Muscle layer of duodenum (tissue), 2 donors: ENCODE measurements at regions not wholly inside any gene's neighbourhood (a gene's known extent, or its start where the extent isn't known, plus 50 kb on each side); places are given as distances from the start of the nearest gene placed in this dataset.

Experiments
- H3K27ac ChIP-seq: one replicate; pipeline ENCODE4 v1.7.0; 2013; ENCODE audit warnings: mild to moderate bottlenecking, low read length
- H3K27me3 ChIP-seq: one replicate; pipeline ENCODE4 v1.7.0; 2013; ENCODE audit warnings: low read depth, mild to moderate bottlenecking, control low read depth, low read length
- H3K36me3 ChIP-seq, 2 donors: one replicate each; pipeline ENCODE4 v1.7.0; 2013; ENCODE audit warnings: low read length in 2 of 2, control low read depth in 1 of 2, mild to moderate bottlenecking in 1 of 2; ENCODE audit not compliant: insufficient read depth in 2 of 2, control insufficient read depth in 1 of 2
- H3K4me1 ChIP-seq, 2 donors: one replicate each; pipeline ENCODE4 v1.7.0; 2013; ENCODE audit warnings: low read length in 2 of 2, mild to moderate bottlenecking in 2 of 2, control low read depth in 1 of 2, moderate library complexity in 1 of 2; ENCODE audit not compliant: insufficient read depth in 2 of 2, control insufficient read depth in 1 of 2
- H3K4me3 ChIP-seq, 2 donors: one replicate each; pipeline ENCODE4 v1.7.0; 2013; ENCODE audit warnings: low read length in 2 of 2, low read depth in 1 of 2, mild to moderate bottlenecking in 1 of 2
- H3K9me3 ChIP-seq, 2 donors: one replicate each; pipeline ENCODE4 v1.7.0; 2013; ENCODE audit warnings: low read length in 2 of 2, control low read depth in 1 of 2, mild to moderate bottlenecking in 1 of 2; ENCODE audit not compliant: control insufficient read depth in 1 of 2
- donor health status: healthy.

GRCh38 chr5:87572611-87573010 is 159.9 kb upstream of the CCNH start:
- no peaks in the 10 kb centered on the region for H3K36me3 ChIP-seq
- no peak overlapping the region for H3K27ac ChIP-seq
- H3K27me3 ChIP-seq = no peaks in the 10 kb centered on the region
- H3K4me1 ChIP-seq = no peaks in the 10 kb centered on the region
- H3K9me3 ChIP-seq = no peaks in the 10 kb centered on the region
- no peak overlapping the region for H3K4me3 ChIP-seq

GRCh38 chr5:87572090-87572489 is 159.4 kb upstream of the CCNH start:
- no peak overlapping the region for H3K4me3 ChIP-seq
- H3K4me1 ChIP-seq = no peaks in the 10 kb centered on the region
- H3K36me3 ChIP-seq = no peaks in the 10 kb centered on the region
- no peaks in the 10 kb centered on the region for H3K27me3 ChIP-seq
- no peaks in the 10 kb centered on the region for H3K9me3 ChIP-seq
- H3K27ac ChIP-seq = no peak overlapping the region

- H3K27ac ChIP-seq = no peak overlapping the region
- no peaks in the 10 kb centered on the region for H3K36me3 ChIP-seq
- no peaks in the 10 kb centered on the region for H3K4me1 ChIP-seq
- no peaks in the 10 kb centered on the region for H3K27me3 ChIP-seq
- H3K9me3 ChIP-seq = no peaks in the 10 kb centered on the region
- H3K4me3 ChIP-seq = no peak overlapping the region
Observed at GRCh38 chr5:87570366-87570765, 157.6 kb upstream of the CCNH start.

DNA sequence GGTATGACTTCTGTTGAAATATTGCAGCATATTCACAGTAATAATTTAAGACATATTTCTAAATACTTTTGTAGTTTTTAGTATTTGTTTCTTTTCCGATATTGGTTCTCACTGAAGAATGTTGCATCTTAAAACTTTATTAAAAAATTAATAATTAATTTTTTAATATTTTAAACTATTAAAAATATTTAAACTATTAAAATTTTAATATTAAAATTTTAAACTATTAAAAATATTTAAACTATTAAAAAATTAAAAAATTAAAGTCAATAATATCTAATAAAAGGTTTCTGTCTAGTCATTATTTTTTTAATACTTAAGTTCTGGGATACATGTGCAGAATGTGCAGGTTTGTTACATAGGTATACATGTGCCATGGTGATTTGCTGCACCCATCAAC is 149.3 kb upstream of the CCNH start:
- Histone ChIP-seq H3K4me1 (no peaks in the 10 kb centered on the region), H3K4me3 (no peak overlapping the region), H3K27ac (no peak overlapping the region), H3K9me3 (no peaks in the 10 kb centered on the region), H3K27me3 (no peaks in the 10 kb centered on the region), H3K36me3 (no peaks in the 10 kb centered on the region)

DNA sequence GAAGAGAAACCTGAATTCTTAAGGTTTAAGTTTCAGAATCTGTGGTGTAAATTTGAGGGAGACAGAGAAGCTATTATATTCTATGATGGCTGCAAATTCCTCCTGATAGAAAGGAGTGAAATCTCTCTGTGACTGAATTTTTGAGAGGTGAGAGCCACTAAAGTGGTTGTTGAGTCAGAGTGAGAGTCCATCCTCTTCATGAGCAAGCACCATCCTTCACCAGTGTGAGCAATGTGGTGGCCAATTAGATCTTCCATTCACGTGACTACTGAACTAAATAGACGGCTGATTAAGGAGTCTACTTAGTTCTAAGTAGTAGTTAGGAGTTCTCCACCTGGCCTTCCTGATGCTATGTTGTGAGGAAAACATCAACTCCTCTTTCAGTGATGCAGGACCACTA is 147.8 kb upstream of the CCNH start:
- Histone ChIP-seq H3K36me3 (no peaks in the 10 kb centered on the region), H3K9me3 (no peaks in the 10 kb centered on the region), H3K27ac (no peak overlapping the region), H3K27me3 (no peaks in the 10 kb centered on the region), H3K4me3 (no peak overlapping the region), H3K4me1 (no peaks in the 10 kb centered on the region)

DNA sequence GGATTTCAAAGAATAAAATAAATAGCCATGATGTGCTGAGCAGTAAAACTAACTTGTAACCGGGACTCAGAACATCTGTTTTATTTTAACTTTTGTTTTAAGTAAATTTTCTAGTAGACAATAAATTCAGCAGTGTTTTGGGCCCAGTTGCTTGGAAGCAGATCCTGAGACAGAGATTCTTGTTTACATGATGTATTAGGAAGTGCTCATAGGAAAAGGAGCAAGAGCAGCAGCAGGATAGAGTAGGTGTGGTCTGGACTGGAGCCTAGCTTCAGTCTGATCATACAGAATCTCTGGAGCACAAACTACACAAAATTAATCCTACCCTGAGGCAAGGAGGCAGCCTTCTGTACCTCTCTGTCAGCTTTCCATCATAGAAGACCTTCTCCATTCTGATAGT is 139.2 kb upstream of the CCNH start:
- no peak overlapping the region for H3K4me3 ChIP-seq
- H3K9me3 ChIP-seq = no peaks in the 10 kb centered on the region
- H3K36me3 ChIP-seq = no peaks in the 10 kb centered on the region
- H3K27me3 ChIP-seq = no peaks in the 10 kb centered on the region
- H3K4me1 ChIP-seq = no peaks in the 10 kb centered on the region
- no peak overlapping the region for H3K27ac ChIP-seq

GRCh38 chr5:87541676-87542075 is 128.9 kb upstream of the CCNH start:
- H3K27me3 ChIP-seq = no peaks in the 10 kb centered on the region
- H3K4me3 ChIP-seq = no peak overlapping the region
- no peaks in the 10 kb centered on the region for H3K36me3 ChIP-seq
- H3K4me1 ChIP-seq = peaks cover 0 to 7% of the 10 kb centered on the region in 2 donors
- H3K9me3 ChIP-seq = no peaks in the 10 kb centered on the region
- H3K27ac ChIP-seq = no peak overlapping the region

DNA sequence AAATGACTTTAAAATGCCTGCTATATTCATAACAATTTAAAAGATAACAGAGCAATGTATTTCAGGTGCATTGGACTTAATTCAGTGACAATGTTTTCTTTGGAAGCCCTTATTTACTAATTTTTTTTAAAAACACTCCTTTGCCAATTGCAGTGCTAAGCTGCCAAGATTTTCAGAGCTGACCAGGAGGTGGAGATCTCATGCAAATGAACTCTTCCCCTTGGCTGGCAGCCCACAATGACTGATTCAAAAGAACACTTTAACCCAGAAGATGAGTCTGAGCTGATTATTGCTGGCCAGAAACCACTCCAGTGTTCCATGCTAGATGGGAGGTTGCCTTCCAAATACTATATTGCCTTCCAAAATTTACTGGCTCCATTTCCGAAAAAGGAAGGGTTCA is 128.3 kb upstream of the CCNH start:
- Histone ChIP-seq H3K27ac (no peak overlapping the region), H3K4me3 (no peak overlapping the region), H3K27me3 (no peaks in the 10 kb centered on the region), H3K36me3 (no peaks in the 10 kb centered on the region), H3K4me1 (peaks cover 0 to 7% of the 10 kb centered on the region in 2 donors), H3K9me3 (no peaks in the 10 kb centered on the region)

GRCh38 chr5:87539839-87540238 is 127.1 kb upstream of the CCNH start:
- Histone ChIP-seq H3K4me1 (peaks cover 0 to 7% of the 10 kb centered on the region in 2 donors), H3K27ac (no peak overlapping the region), H3K4me3 (no peak overlapping the region), H3K36me3 (no peaks in the 10 kb centered on the region), H3K27me3 (no peaks in the 10 kb centered on the region), H3K9me3 (no peaks in the 10 kb centered on the region)

DNA sequence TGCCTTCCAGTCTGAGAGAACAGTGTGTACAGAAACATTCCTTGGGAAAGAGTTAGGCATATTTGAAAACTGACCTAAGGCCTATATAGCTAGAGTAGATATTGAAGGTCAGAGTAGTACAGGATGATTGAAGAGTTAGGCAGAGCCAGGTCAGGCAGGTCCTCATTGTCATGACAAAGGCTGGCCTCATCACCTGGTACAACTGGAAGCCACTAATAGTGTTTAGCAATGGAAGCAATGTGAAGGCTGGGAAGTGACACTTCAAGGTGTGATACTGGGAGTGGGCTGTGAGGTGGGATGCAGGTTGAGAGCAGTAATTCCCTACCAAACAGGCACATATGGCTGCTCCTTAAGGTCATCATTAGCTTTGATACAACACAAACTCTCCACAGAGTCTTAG is 123.6 kb upstream of the CCNH start:
- no peak overlapping the region for H3K27ac ChIP-seq
- no peak overlapping the region for H3K4me3 ChIP-seq
- H3K9me3 ChIP-seq = no peaks in the 10 kb centered on the region
- H3K4me1 ChIP-seq = peaks cover 0 to 7% of the 10 kb centered on the region in 2 donors
- no peaks in the 10 kb centered on the region for H3K27me3 ChIP-seq
- H3K36me3 ChIP-seq = no peaks in the 10 kb centered on the region

DNA sequence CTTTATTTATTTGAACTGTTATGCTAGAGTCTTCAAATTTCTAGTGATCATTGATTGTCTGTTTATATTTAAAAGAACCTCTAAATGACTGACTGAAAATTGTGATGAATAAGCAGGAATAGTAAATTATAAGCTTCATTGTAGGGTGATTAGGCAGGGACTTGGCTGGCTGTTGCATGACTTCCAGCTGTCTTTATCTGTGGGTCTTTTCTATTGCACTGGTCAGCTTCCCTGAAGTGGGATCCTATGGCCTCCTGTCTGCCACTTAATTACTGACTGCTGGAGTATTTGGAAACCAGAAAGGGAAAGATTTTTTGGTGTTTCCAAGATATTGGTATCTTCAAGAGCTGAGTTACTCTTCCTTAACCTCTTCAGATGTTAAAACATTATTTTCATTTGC is 123.0 kb upstream of the CCNH start:
- no peaks in the 10 kb centered on the region for H3K9me3 ChIP-seq
- H3K4me1 ChIP-seq = peaks cover 0 to under 1% of the 10 kb centered on the region in 2 donors
- H3K27me3 ChIP-seq = no peaks in the 10 kb centered on the region
- H3K36me3 ChIP-seq = no peaks in the 10 kb centered on the region
- H3K4me3 ChIP-seq = no peak overlapping the region
- no peak overlapping the region for H3K27ac ChIP-seq

- H3K4me1 ChIP-seq = no peaks in the 10 kb centered on the region
- H3K4me3 ChIP-seq = no peak overlapping the region
- H3K27me3 ChIP-seq = no peaks in the 10 kb centered on the region
- H3K27ac ChIP-seq = no peak overlapping the region
- H3K36me3 ChIP-seq = no peaks in the 10 kb centered on the region
- H3K9me3 ChIP-seq = no peaks in the 10 kb centered on the region
Observed at GRCh38 chr5:87529486-87530076, 116.9 kb upstream of the CCNH start.
